ENCODE measurements at regions not wholly inside any gene's neighbourhood (a gene's known extent, or its start where the extent isn't known, plus 50 kb on each side); places are given as distances from the start of the nearest gene placed in this dataset.

- H3K9me3 Mint-ChIP-seq, result peaks cover 2% of the 10 kb centered on the region
- CTCF ChIA-PET, result no interaction called here
- H3K4me1 Mint-ChIP-seq (ENCODE audit: low read depth), result no peaks in the 10 kb centered on the region
Measured at GRCh38 chr10:105328503-105329133, 687.5 kb downstream of the SORCS3 start.

More at GRCh38 chr10:105328503-105329133, 687.5 kb downstream of the SORCS3 start:
- Mint-ChIP-seq H3K36me3 (ENCODE audit: low read depth) (no peaks in the 10 kb centered on the region), H3K4me3 (no peak overlapping the region), H3K27ac (no peak overlapping the region), H3K27me3 (no peaks in the 10 kb centered on the region)
- ATAC-seq (ENCODE audit: poor library complexity), result no peak
- POLR2A ChIA-PET, result no interaction called here
- no peaks in the 10 kb centered on the region for H3K9me3 ChIP-seq (ENCODE audit: control insufficient read depth in 1 of 2, insufficient read depth in 1 of 2, low read length in 2 of 2)
- H3K27me3 ChIP-seq (ENCODE audit: control insufficient read depth in 1 of 2, insufficient read depth in 2 of 2, low read length in 2 of 2), result no peaks in the 10 kb centered on the region
- H3K27ac ChIP-seq (ENCODE audit: low read depth in 1 of 2, low read length in 2 of 2), result no peak overlapping the region
- TF ChIP-seq CTCF (IDR thresholded peaks at IDR 0.05), result no peak
- intact Hi-C loops (cut with DNase I, micrococcal nuclease), result no loop called here
- no peaks in the 10 kb centered on the region for H3K4me1 ChIP-seq (ENCODE audit: insufficient read depth, low read length)
- no peak for DNase-seq
- H3K4me3 ChIP-seq (ENCODE audit: low read length), result no peak overlapping the region
- H3K36me3 ChIP-seq (ENCODE audit: insufficient read depth, low read length), result no peaks in the 10 kb centered on the region
